ENCODE measurements at regions not wholly inside any gene's neighbourhood (a gene's known extent, or its start where the extent isn't known, plus 50 kb on each side); places are given as distances from the start of the nearest gene placed in this dataset.

DNA sequence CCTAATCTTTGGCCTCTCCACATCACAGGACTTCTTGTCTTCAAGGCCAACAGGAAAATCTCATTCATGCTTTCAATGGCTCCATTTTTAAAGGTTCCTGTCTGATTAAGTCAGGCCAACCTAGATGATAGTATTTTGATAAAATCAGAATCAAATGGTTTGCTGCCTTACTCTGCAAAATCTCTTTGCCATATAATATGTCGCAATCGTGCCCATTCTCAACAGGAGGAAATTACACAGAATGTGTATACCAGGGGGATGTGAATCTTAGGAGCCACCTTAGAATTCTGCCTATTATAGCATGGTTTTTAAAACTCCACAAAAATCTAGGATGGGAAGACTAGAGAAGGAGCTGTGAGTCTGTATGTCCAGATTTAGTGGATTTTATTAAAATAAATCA, 612.9 kb upstream of the MAN1A1 start:
- ChIA-PET POLR2A (no interaction called here), CTCF (no interaction called here)
- H3K27me3 ChIP-seq (replicated peaks in 1 of 2; ENCODE audit: control insufficient read depth in 2 of 2, extremely low read depth in 1 of 2, insufficient read depth in 2 of 2, low read length in 1 of 2): peaks cover 0 to 9% of the 10 kb centered on the region in 2 experiments
- Mint-ChIP-seq H3K36me3 (no peaks in the 10 kb centered on the region), H3K4me3 (no peak overlapping the region), H3K4me1 (no peaks in the 10 kb centered on the region), H3K27me3 (peaks cover 4 to 5% of the 10 kb centered on the region in 2 donors), H3K9me3 (no peaks in the 10 kb centered on the region), H3K27ac (no peak overlapping the region)
- DNase-seq: no peak
- H3K4me3 ChIP-seq (ENCODE audit: control insufficient read depth in 1 of 2, extremely low read depth in 1 of 2, low read length in 1 of 2): no peak overlapping the region
- no peak for ATAC-seq (replicated peaks in 1 of 4)
- no CpG with 5 or more reads among the region's 2 CpGs for WGBS (ENCODE audit: insufficient coverage)
- no peaks in the 10 kb centered on the region for H3K36me3 ChIP-seq (ENCODE audit: control insufficient read depth in 2 of 2, extremely low read depth in 1 of 2, insufficient read depth in 1 of 2, low read length in 1 of 2)
- no peaks in the 10 kb centered on the region for H3K4me1 ChIP-seq (ENCODE audit: control insufficient read depth in 1 of 2, extremely low read depth in 1 of 2, insufficient read depth in 2 of 2, low read length in 2 of 2)
- H3K9me3 ChIP-seq: no peaks in the 10 kb centered on the region
- no peak overlapping the region for H3K27ac ChIP-seq (ENCODE audit: low read length)

DNA sequence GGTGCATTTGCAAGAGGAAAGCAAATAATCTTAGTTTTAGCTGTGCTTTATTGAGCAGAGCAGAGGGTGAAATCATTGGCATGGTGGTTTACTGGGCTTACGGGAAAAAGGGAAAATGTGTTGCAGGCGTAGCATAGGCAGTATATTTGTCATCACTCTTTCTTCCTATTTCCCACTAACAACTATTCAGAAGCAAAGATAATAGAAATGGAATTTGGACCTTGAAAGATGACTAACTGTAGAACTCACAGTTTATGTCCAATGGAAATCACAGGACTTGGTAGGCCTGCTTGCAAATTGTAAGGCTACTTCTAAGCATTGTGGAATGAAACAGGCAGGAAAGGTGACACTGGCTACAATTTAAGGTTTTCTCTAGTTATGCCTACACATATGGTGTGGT, 611.9 kb upstream of the MAN1A1 start:
- peaks cover 0 to 4% of the 10 kb centered on the region in 2 experiments for H3K27me3 ChIP-seq (replicated peaks in 1 of 2; ENCODE audit: control insufficient read depth in 2 of 2, extremely low read depth in 1 of 2, insufficient read depth in 2 of 2, low read length in 1 of 2)
- CTCF ChIA-PET: no interaction called here
- Mint-ChIP-seq H3K9me3 (no peaks in the 10 kb centered on the region), H3K4me1 (no peaks in the 10 kb centered on the region), H3K4me3 (no peak overlapping the region), H3K27ac (no peak overlapping the region), H3K27me3 (peaks cover 4 to 5% of the 10 kb centered on the region in 2 donors), H3K36me3 (no peaks in the 10 kb centered on the region)
- ATAC-seq (replicated peaks in 1 of 4) (no peak), DNase-seq (no peak)
- H3K4me1 ChIP-seq (ENCODE audit: control insufficient read depth in 1 of 2, extremely low read depth in 1 of 2, insufficient read depth in 2 of 2, low read length in 2 of 2): no peaks in the 10 kb centered on the region
- H3K36me3 ChIP-seq (ENCODE audit: control insufficient read depth in 2 of 2, extremely low read depth in 1 of 2, insufficient read depth in 1 of 2, low read length in 1 of 2): no peaks in the 10 kb centered on the region
- POLR2A ChIA-PET: no interaction called here
- no peaks in the 10 kb centered on the region for H3K9me3 ChIP-seq
- H3K4me3 ChIP-seq (ENCODE audit: control insufficient read depth in 1 of 2, extremely low read depth in 1 of 2, low read length in 1 of 2): no peak overlapping the region
- no CpG with 5 or more reads among the region's 2 CpGs for WGBS (ENCODE audit: insufficient coverage)
- H3K27ac ChIP-seq (ENCODE audit: low read length): no peak overlapping the region

DNA sequence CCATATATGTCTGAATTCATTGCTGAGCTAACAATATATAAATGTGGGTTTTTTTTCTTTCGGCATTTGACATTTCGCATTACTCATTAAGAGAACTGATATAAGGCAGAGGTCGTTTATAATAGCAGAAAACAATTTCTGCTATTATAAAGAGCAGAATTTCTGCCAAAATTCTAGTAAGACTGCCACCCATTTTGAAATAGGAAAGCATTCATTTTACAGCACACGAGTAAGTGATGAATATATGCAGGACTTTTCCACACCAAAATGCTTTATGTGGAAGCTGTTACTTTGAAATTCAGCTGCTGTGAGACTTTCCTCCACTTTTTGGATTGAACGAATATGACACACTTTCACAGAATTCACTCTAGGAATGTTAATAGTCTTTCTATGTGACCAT, 610.9 kb upstream of the MAN1A1 start:
- Mint-ChIP-seq H3K27me3 (no peaks in the 10 kb centered on the region), H3K4me1 (no peaks in the 10 kb centered on the region), H3K27ac (no peak overlapping the region), H3K4me3 (no peak overlapping the region), H3K9me3 (no peaks in the 10 kb centered on the region), H3K36me3 (no peaks in the 10 kb centered on the region)
- Histone ChIP-seq H3K4me3 (ENCODE audit: control insufficient read depth in 1 of 2, extremely low read depth in 1 of 2, low read length in 1 of 2) (no peak overlapping the region), H3K27me3 (replicated peaks in 1 of 2; ENCODE audit: control insufficient read depth in 2 of 2, extremely low read depth in 1 of 2, insufficient read depth in 2 of 2, low read length in 1 of 2) (no peaks in the 10 kb centered on the region), H3K27ac (ENCODE audit: low read length) (no peak overlapping the region), H3K9me3 (no peaks in the 10 kb centered on the region), H3K4me1 (ENCODE audit: control insufficient read depth in 1 of 2, extremely low read depth in 1 of 2, insufficient read depth in 2 of 2, low read length in 2 of 2) (no peaks in the 10 kb centered on the region), H3K36me3 (ENCODE audit: control insufficient read depth in 2 of 2, extremely low read depth in 1 of 2, insufficient read depth in 1 of 2, low read length in 1 of 2) (no peaks in the 10 kb centered on the region)
- ATAC-seq (replicated peaks in 1 of 4): no peak
- ChIA-PET CTCF (no interaction called here), POLR2A (no interaction called here)
- WGBS (ENCODE audit: insufficient coverage): no CpG with 5 or more reads among the region's 5 CpGs
- no peak for DNase-seq

GRCh38 chr6:119960036-119960435, 610.5 kb upstream of the MAN1A1 start:
- Mint-ChIP-seq H3K36me3 (no peaks in the 10 kb centered on the region), H3K4me1 (no peaks in the 10 kb centered on the region), H3K4me3 (no peak overlapping the region), H3K27me3 (no peaks in the 10 kb centered on the region), H3K27ac (no peak overlapping the region), H3K9me3 (no peaks in the 10 kb centered on the region)
- Histone ChIP-seq H3K9me3 (no peaks in the 10 kb centered on the region), H3K27ac (ENCODE audit: low read length) (no peak overlapping the region), H3K36me3 (ENCODE audit: control insufficient read depth in 2 of 2, extremely low read depth in 1 of 2, insufficient read depth in 1 of 2, low read length in 1 of 2) (no peaks in the 10 kb centered on the region), H3K4me3 (ENCODE audit: control insufficient read depth in 1 of 2, extremely low read depth in 1 of 2, low read length in 1 of 2) (no peak overlapping the region), H3K27me3 (replicated peaks in 1 of 2; ENCODE audit: control insufficient read depth in 2 of 2, extremely low read depth in 1 of 2, insufficient read depth in 2 of 2, low read length in 1 of 2) (no peaks in the 10 kb centered on the region), H3K4me1 (ENCODE audit: control insufficient read depth in 1 of 2, extremely low read depth in 1 of 2, insufficient read depth in 2 of 2, low read length in 2 of 2) (no peaks in the 10 kb centered on the region)
- DNase-seq (no peak), ATAC-seq (replicated peaks in 1 of 4) (no peak)
- WGBS (ENCODE audit: insufficient coverage): no CpG with 5 or more reads among the region's 3 CpGs
- ChIA-PET POLR2A (no interaction called here), CTCF (no interaction called here)

DNA sequence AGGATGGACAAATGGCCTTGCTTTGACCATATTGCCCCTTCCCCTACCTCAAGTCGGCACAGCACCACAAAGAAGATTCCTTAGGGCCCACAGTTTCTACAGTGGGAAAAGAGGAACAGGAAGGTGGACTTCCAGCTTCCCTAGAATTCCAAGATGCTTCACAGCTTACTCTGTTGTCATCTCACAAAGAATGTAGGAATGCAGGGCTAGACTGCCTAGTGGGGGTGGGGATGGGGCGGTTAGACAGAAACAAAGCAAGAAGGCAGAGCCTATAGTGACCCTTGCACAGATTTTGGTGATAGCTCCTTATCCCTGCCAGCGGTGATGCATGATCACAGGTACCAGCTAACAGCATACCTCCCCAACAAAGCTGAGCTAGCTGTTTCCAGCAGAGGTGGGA, 607.6 kb upstream of the MAN1A1 start:
- Mint-ChIP-seq H3K27me3 (no peaks in the 10 kb centered on the region), H3K27ac (no peak overlapping the region), H3K9me3 (peaks cover 0 to 3% (median 0%) of the 10 kb centered on the region in 3 donors), H3K4me1 (no peaks in the 10 kb centered on the region), H3K36me3 (no peaks in the 10 kb centered on the region), H3K4me3 (no peak overlapping the region)
- ChIA-PET POLR2A (interaction anchor here in 1 of 2 donors (0.6 kb wide), 1 partner anchor 42 kb away, joined by 3 read pairs; no protein-coding TSS in a partner anchor), CTCF (no interaction called here)
- Histone ChIP-seq H3K4me1 (ENCODE audit: control insufficient read depth in 1 of 2, extremely low read depth in 1 of 2, insufficient read depth in 2 of 2, low read length in 2 of 2) (no peaks in the 10 kb centered on the region), H3K27ac (ENCODE audit: low read length) (no peak overlapping the region), H3K27me3 (replicated peaks in 1 of 2; ENCODE audit: control insufficient read depth in 2 of 2, extremely low read depth in 1 of 2, insufficient read depth in 2 of 2, low read length in 1 of 2) (no peaks in the 10 kb centered on the region), H3K36me3 (ENCODE audit: control insufficient read depth in 2 of 2, extremely low read depth in 1 of 2, insufficient read depth in 1 of 2, low read length in 1 of 2) (no peaks in the 10 kb centered on the region), H3K9me3 (no peaks in the 10 kb centered on the region), H3K4me3 (ENCODE audit: control insufficient read depth in 1 of 2, extremely low read depth in 1 of 2, low read length in 1 of 2) (no peak overlapping the region)
- DNase-seq: no peak
- ATAC-seq (replicated peaks in 1 of 4): no peak
- WGBS (ENCODE audit: insufficient coverage): no CpG with 5 or more reads among the region's 3 CpGs

DNA sequence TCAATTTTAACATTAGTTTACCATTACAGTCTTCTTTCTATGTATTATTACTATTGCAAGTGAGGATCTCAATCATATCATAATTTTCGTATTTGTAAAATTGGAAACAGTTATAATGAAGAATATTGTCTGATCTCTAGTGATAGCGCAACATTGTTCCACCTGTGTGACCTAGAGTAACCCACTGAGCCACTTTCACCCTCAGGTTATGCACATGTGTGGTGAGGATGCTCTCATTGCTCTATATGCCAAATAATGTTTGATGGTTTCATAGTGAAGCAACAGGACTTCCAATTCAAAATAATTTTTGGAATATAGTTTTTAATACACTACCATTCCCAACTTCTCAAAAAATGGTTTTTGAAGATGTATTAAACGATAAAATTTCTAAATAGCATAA, 603.1 kb upstream of the MAN1A1 start:
- Histone ChIP-seq H3K9me3 (no peaks in the 10 kb centered on the region), H3K4me1 (ENCODE audit: control insufficient read depth in 1 of 2, extremely low read depth in 1 of 2, insufficient read depth in 2 of 2, low read length in 2 of 2) (no peaks in the 10 kb centered on the region), H3K27me3 (replicated peaks in 1 of 2; ENCODE audit: control insufficient read depth in 2 of 2, extremely low read depth in 1 of 2, insufficient read depth in 2 of 2, low read length in 1 of 2) (no peaks in the 10 kb centered on the region), H3K36me3 (ENCODE audit: control insufficient read depth in 2 of 2, extremely low read depth in 1 of 2, insufficient read depth in 1 of 2, low read length in 1 of 2) (no peaks in the 10 kb centered on the region), H3K27ac (ENCODE audit: low read length) (no peak overlapping the region), H3K4me3 (ENCODE audit: control insufficient read depth in 1 of 2, extremely low read depth in 1 of 2, low read length in 1 of 2) (no peak overlapping the region)
- DNase-seq (no peak), ATAC-seq (replicated peaks in 1 of 4) (no peak)
- WGBS (ENCODE audit: insufficient coverage): no CpG with 5 or more reads among the region's 3 CpGs
- POLR2A ChIA-PET: no interaction called here
- no peaks in the 10 kb centered on the region for H3K27me3 Mint-ChIP-seq
- H3K27ac Mint-ChIP-seq: no peak overlapping the region
- peaks cover 0 to 7% (median 0%) of the 10 kb centered on the region in 3 donors for H3K9me3 Mint-ChIP-seq
- H3K4me1 Mint-ChIP-seq: no peaks in the 10 kb centered on the region
- no peaks in the 10 kb centered on the region for H3K36me3 Mint-ChIP-seq
- CTCF ChIA-PET: no interaction called here
- H3K4me3 Mint-ChIP-seq: no peak overlapping the region

DNA sequence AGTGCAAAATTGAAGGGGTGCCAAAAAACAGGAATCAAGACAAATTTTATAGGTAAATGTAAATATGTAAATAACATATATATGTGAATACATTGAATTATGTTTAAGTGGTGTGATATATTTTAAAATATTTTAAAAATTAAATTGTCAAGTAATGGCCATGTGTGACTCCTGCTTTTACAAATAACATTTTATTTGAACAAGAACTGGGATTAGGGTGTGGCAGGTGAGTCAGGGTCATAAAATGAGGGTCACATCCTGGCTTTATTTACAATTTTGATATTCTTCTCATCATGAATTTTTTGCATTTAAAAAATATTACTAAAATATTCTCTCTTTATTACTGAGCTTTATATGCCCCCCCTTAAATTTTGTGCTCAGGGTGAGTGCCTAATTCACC, 601.1 kb upstream of the MAN1A1 start:
- no peaks in the 10 kb centered on the region for H3K36me3 ChIP-seq (ENCODE audit: control insufficient read depth in 2 of 2, extremely low read depth in 1 of 2, insufficient read depth in 1 of 2, low read length in 1 of 2)
- Mint-ChIP-seq H3K27me3 (no peaks in the 10 kb centered on the region), H3K36me3 (no peaks in the 10 kb centered on the region), H3K9me3 (peaks cover 0 to 7% (median 0%) of the 10 kb centered on the region in 3 donors), H3K4me1 (no peaks in the 10 kb centered on the region), H3K4me3 (no peak overlapping the region), H3K27ac (no peak overlapping the region)
- ChIA-PET CTCF (no interaction called here), POLR2A (no interaction called here)
- H3K27me3 ChIP-seq (replicated peaks in 1 of 2; ENCODE audit: control insufficient read depth in 2 of 2, extremely low read depth in 1 of 2, insufficient read depth in 2 of 2, low read length in 1 of 2): no peaks in the 10 kb centered on the region
- H3K9me3 ChIP-seq: no peaks in the 10 kb centered on the region
- H3K27ac ChIP-seq (ENCODE audit: low read length): no peak overlapping the region
- no peak for DNase-seq
- H3K4me1 ChIP-seq (ENCODE audit: control insufficient read depth in 1 of 2, extremely low read depth in 1 of 2, insufficient read depth in 2 of 2, low read length in 2 of 2): no peaks in the 10 kb centered on the region
- no peak for ATAC-seq (replicated peaks in 1 of 4)
- H3K4me3 ChIP-seq (ENCODE audit: control insufficient read depth in 1 of 2, extremely low read depth in 1 of 2, low read length in 1 of 2): no peak overlapping the region
